WERI-Rb-1 (cell line): ENCODE measurements at regions not wholly inside any gene's neighbourhood (a gene's known extent, or its start where the extent isn't known, plus 50 kb on each side); places are given as distances from the start of the nearest gene placed in this dataset.

Experiments used
- DNase-seq: peaks from one replicate; pipeline ENCODE4 v3.0.0-alpha.2; 2020
- H3K27ac ChIP-seq: fragments of 250-450 bp; sonication (Bioruptor Pico); 2 replicates; pipeline ENCODE4 v1.5.1; 2020; ENCODE audit warnings: mild to moderate bottlenecking, moderate library complexity
- H3K27me3 ChIP-seq: fragments of 250-450 bp; sonication (Bioruptor Pico); 2 replicates; pipeline ENCODE4 v1.5.1; 2021; ENCODE audit warnings: mild to moderate bottlenecking, low read depth, moderate library complexity; ENCODE audit not compliant: insufficient read depth, severe bottlenecking
- H3K36me3 ChIP-seq: fragments of 250-450 bp; sonication (Bioruptor Pico); 2 replicates; pipeline ENCODE4 v1.5.1; 2020; ENCODE audit warnings: mild to moderate bottlenecking, moderate library complexity
- H3K4me3 ChIP-seq: 2 replicates; pipeline ENCODE4 v1.5.1; 2011; ENCODE audit warnings: low read depth, mild to moderate bottlenecking, control low read depth, low read length
- H3K9me3 ChIP-seq: fragments of 250-450 bp; sonication (Bioruptor Pico); 2 replicates; pipeline ENCODE4 v1.5.1; 2021; ENCODE audit warnings: mild to moderate bottlenecking, moderate library complexity; ENCODE audit not compliant: severe bottlenecking
- TF ChIP-seq, protein P1 (sequence below): IDR thresholded peaks from 2 replicates; pipeline ENCODE4 v1.5.1; 2011; ENCODE audit warnings: low read depth, mild to moderate bottlenecking, control low read depth, inconsistent platforms, low read length

DNA sequence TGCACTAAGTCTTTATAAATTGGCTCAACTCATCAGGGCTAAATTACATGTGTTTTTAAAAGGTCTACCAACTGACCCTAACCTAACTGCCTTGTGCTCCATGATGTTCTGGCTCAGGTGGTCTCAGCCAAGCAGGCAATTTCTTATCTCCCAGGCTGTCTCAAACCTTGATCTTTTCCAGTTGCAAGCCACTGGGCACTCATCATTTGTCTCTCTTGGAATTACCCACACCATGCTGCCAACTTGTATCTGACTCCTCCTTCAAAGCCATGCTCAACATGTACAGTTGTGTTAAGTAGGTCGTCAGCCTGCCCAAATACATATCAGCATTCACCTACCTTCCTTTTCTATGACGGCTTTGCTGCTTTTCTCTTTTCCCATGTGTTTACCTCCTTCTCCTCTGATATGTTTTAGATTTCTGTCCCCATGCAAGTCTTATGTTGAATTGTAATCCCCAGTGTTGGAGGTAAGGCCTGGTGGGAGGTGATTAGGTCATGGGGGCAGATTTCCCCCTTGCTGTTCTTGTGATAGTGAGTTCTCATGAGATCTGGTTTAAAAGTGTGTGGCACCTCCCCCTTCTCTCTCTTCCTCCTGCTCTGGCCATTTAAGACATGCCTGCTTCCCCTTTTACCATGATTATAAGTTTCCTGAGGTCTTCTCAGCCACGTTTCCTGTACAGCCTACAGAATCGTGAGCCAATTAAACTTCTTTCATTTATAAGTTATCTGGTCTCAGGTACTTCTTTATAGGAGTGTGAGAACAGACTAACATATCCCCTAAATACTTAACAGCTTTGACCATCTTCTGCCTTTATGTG, 130.0 kb downstream of the ELAPOR2 start:
- Histone ChIP-seq H3K4me3 (no peak overlapping the region), H3K36me3 (no peaks in the 10 kb centered on the region), H3K9me3 (no peaks in the 10 kb centered on the region), H3K27me3 (no peaks in the 10 kb centered on the region), H3K27ac (no peak overlapping the region)
- DNase-seq = no peak
- TF ChIP-seq, protein P1, sequence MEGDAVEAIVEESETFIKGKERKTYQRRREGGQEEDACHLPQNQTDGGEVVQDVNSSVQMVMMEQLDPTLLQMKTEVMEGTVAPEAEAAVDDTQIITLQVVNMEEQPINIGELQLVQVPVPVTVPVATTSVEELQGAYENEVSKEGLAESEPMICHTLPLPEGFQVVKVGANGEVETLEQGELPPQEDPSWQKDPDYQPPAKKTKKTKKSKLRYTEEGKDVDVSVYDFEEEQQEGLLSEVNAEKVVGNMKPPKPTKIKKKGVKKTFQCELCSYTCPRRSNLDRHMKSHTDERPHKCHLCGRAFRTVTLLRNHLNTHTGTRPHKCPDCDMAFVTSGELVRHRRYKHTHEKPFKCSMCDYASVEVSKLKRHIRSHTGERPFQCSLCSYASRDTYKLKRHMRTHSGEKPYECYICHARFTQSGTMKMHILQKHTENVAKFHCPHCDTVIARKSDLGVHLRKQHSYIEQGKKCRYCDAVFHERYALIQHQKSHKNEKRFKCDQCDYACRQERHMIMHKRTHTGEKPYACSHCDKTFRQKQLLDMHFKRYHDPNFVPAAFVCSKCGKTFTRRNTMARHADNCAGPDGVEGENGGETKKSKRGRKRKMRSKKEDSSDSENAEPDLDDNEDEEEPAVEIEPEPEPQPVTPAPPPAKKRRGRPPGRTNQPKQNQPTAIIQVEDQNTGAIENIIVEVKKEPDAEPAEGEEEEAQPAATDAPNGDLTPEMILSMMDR = no peak

- no peak overlapping the region for H3K4me3 ChIP-seq
- H3K27ac ChIP-seq = no peak overlapping the region
- DNase-seq = peak; percentile 36
- no peaks in the 10 kb centered on the region for H3K27me3 ChIP-seq
- H3K9me3 ChIP-seq = no peaks in the 10 kb centered on the region
- no peaks in the 10 kb centered on the region for H3K36me3 ChIP-seq
- TF ChIP-seq, protein P1 = no peak
Observed at GRCh38 chr7:86928308-86928707, 131.1 kb downstream of the ELAPOR2 start.

- H3K27me3 ChIP-seq = no peaks in the 10 kb centered on the region
- no peak overlapping the region for H3K27ac ChIP-seq
- no peaks in the 10 kb centered on the region for H3K9me3 ChIP-seq
- no peak overlapping the region for H3K4me3 ChIP-seq
- H3K36me3 ChIP-seq = no peaks in the 10 kb centered on the region
- TF ChIP-seq, protein P1 = peak; percentile 66
- DNase-seq = peak; percentile 36
Observed at GRCh38 chr7:86926732-86927131, 132.7 kb downstream of the ELAPOR2 start.

- Histone ChIP-seq H3K36me3 (no peaks in the 10 kb centered on the region), H3K9me3 (no peaks in the 10 kb centered on the region), H3K27ac (no peak overlapping the region), H3K4me3 (no peak overlapping the region), H3K27me3 (no peaks in the 10 kb centered on the region)
- TF ChIP-seq, protein P1 = no peak
- DNase-seq = no peak
Observed at GRCh38 chr7:86925221-86925620, 134.2 kb downstream of the ELAPOR2 start.

- H3K27me3 ChIP-seq = no peaks in the 10 kb centered on the region
- no peak overlapping the region for H3K4me3 ChIP-seq
- H3K27ac ChIP-seq = no peak overlapping the region
- H3K9me3 ChIP-seq = no peaks in the 10 kb centered on the region
- TF ChIP-seq, protein P1 = no peak
- no peak for DNase-seq
- H3K36me3 ChIP-seq = no peaks in the 10 kb centered on the region
Observed at GRCh38 chr7:86923527-86923926, 135.9 kb downstream of the ELAPOR2 start.

DNA sequence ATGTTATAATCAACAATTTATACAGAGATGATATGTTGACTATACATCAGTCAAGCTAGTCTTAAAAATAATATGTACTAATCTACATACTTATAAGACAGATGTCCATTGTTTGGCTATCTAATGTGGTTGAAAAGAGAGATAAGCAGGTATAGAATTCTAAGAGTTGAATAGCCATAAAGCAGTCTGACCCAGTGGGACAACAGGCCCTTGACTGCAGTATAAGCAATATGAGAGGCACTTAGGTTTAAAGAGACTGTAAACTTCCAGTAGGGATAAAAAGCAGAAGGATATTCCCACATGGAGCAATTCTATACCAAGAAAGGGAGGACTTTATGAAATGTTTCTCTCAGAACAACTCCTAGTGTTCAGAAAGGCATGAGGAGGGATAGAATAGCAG, 139.3 kb downstream of the ELAPOR2 start:
- Histone ChIP-seq H3K9me3 (no peaks in the 10 kb centered on the region), H3K4me3 (no peak overlapping the region), H3K27me3 (no peaks in the 10 kb centered on the region), H3K36me3 (no peaks in the 10 kb centered on the region), H3K27ac (no peak overlapping the region)
- TF ChIP-seq, protein P1 = no peak
- no peak for DNase-seq
